B cell (primary cell): ENCODE measurements at regions not wholly inside any gene's neighbourhood (a gene's known extent, or its start where the extent isn't known, plus 50 kb on each side); places are given as distances from the start of the nearest gene placed in this dataset.

Experiments used
- EZH2 ChIP-seq: IDR thresholded peaks from 2 replicates; pipeline ENCODE4 v1.6.1; 2012; ENCODE audit warnings: borderline replicate concordance, low read depth, mild to moderate bottlenecking, moderate library complexity, low read length; ENCODE audit not compliant: insufficient read depth, poor library complexity, severe bottlenecking
- TF ChIP-seq, protein P1 (sequence below): fragments of 200-600 bp; IDR thresholded peaks from one replicate; pipeline ENCODE4 v1.8.0; 2022; ENCODE audit warnings: antibody characterized with exemption, mild to moderate bottlenecking

DNA sequence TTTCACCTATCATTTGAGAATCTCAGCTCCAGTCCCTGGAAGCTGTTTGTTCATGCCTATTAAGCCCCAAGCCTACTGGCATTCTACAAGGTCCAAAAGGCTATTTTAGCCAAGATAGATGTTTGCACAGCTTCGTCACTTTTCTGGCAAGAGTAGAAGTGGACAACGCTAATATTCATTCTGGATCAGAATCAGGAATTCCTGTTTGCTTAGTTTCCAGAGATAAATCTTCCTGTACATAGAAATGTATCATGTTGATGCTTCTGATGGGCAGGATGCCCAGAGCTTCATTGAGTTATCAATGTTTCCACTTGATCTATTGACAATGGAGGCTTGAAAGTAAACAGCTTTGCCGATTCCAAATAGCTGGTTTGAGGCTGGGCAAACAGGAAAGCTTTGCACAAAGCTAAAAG is 260.7 kb upstream of the CA10 start:
- TF ChIP-seq, protein P1, sequence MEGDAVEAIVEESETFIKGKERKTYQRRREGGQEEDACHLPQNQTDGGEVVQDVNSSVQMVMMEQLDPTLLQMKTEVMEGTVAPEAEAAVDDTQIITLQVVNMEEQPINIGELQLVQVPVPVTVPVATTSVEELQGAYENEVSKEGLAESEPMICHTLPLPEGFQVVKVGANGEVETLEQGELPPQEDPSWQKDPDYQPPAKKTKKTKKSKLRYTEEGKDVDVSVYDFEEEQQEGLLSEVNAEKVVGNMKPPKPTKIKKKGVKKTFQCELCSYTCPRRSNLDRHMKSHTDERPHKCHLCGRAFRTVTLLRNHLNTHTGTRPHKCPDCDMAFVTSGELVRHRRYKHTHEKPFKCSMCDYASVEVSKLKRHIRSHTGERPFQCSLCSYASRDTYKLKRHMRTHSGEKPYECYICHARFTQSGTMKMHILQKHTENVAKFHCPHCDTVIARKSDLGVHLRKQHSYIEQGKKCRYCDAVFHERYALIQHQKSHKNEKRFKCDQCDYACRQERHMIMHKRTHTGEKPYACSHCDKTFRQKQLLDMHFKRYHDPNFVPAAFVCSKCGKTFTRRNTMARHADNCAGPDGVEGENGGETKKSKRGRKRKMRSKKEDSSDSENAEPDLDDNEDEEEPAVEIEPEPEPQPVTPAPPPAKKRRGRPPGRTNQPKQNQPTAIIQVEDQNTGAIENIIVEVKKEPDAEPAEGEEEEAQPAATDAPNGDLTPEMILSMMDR: no peak
- TF ChIP-seq EZH2: no peak
